ENCODE measurements at regions not wholly inside any gene's neighbourhood (a gene's known extent, or its start where the extent isn't known, plus 50 kb on each side); places are given as distances from the start of the nearest gene placed in this dataset.

- no peak overlapping the region for H3K4me3 Mint-ChIP-seq
- H3K9me3 Mint-ChIP-seq = peaks cover 53% of the 10 kb centered on the region
- no peaks in the 10 kb centered on the region; the same call in 1 of the 2 replicates for H3K27me3 Mint-ChIP-seq (ENCODE audit: insufficient read depth)
- DNase-seq = no peak
- no peak overlapping the region for H3K27ac Mint-ChIP-seq
- TF ChIP-seq, protein P1, sequence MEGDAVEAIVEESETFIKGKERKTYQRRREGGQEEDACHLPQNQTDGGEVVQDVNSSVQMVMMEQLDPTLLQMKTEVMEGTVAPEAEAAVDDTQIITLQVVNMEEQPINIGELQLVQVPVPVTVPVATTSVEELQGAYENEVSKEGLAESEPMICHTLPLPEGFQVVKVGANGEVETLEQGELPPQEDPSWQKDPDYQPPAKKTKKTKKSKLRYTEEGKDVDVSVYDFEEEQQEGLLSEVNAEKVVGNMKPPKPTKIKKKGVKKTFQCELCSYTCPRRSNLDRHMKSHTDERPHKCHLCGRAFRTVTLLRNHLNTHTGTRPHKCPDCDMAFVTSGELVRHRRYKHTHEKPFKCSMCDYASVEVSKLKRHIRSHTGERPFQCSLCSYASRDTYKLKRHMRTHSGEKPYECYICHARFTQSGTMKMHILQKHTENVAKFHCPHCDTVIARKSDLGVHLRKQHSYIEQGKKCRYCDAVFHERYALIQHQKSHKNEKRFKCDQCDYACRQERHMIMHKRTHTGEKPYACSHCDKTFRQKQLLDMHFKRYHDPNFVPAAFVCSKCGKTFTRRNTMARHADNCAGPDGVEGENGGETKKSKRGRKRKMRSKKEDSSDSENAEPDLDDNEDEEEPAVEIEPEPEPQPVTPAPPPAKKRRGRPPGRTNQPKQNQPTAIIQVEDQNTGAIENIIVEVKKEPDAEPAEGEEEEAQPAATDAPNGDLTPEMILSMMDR (IDR thresholded peaks at IDR 0.05) = no peak
- H3K4me1 Mint-ChIP-seq (ENCODE audit: low read depth) = no peaks in the 10 kb centered on the region
- peaks cover 4% of the 10 kb centered on the region; the same call in 1 of the 2 replicates for H3K36me3 Mint-ChIP-seq (ENCODE audit: low read depth)
Observed at GRCh38 chr21:18617291-18617690, 213.7 kb upstream of the TMPRSS15 start.

GRCh38 chr21:18620436-18620835, 216.9 kb upstream of the TMPRSS15 start:
- TF ChIP-seq, protein P1 (IDR thresholded peaks at IDR 0.05) = no peak
- no peaks in the 10 kb centered on the region for H3K27me3 Mint-ChIP-seq (ENCODE audit: insufficient read depth)
- no peaks in the 10 kb centered on the region for H3K4me1 Mint-ChIP-seq (ENCODE audit: low read depth)
- H3K27ac Mint-ChIP-seq = no peak overlapping the region
- no peak overlapping the region for H3K4me3 Mint-ChIP-seq
- H3K36me3 Mint-ChIP-seq (ENCODE audit: low read depth) = no peaks in the 10 kb centered on the region
- H3K9me3 Mint-ChIP-seq = peaks cover 51% of the 10 kb centered on the region
- DNase-seq = no peak

DNA sequence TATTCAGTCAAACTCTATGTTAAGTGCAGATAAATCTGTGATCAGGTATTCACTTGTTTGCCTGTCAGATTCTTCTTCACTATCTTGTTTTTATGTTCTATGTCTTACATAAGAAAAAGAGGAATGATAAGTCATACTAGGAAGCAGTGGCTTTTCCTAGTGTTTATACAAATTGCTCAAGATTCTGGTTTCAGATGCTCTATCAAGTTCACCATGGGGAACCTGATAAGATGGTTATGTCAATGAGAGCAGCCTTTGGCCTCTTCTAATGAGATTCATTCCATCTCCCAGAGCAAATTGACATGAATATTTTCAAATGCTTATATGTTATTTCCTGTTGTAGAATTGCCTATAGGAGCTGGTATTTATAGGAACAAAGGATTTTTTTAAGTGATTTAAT, 218.8 kb upstream of the TMPRSS15 start:
- H3K36me3 Mint-ChIP-seq (ENCODE audit: low read depth) = no peaks in the 10 kb centered on the region
- DNase-seq = no peak
- H3K4me1 Mint-ChIP-seq (ENCODE audit: low read depth) = no peaks in the 10 kb centered on the region
- H3K27me3 Mint-ChIP-seq (ENCODE audit: insufficient read depth) = no peaks in the 10 kb centered on the region
- no peak overlapping the region for H3K27ac Mint-ChIP-seq
- peaks cover 57% of the 10 kb centered on the region for H3K9me3 Mint-ChIP-seq
- H3K4me3 Mint-ChIP-seq = no peak overlapping the region
- TF ChIP-seq, protein P1 (IDR thresholded peaks at IDR 0.05) = no peak

- TF ChIP-seq, protein P1 (IDR thresholded peaks at IDR 0.05) = no peak
- Mint-ChIP-seq H3K27ac (no peak overlapping the region), H3K9me3 (peaks cover 66% of the 10 kb centered on the region), H3K4me1 (ENCODE audit: low read depth) (no peaks in the 10 kb centered on the region), H3K4me3 (no peak overlapping the region), H3K27me3 (ENCODE audit: insufficient read depth) (no peaks in the 10 kb centered on the region; the same call in 1 of the 2 replicates), H3K36me3 (ENCODE audit: low read depth) (no peaks in the 10 kb centered on the region)
- no peak for DNase-seq
Observed at GRCh38 chr21:18630446-18630845, 226.9 kb upstream of the TMPRSS15 start.

GRCh38 chr21:18636897-18637296, 233.3 kb upstream of the TMPRSS15 start:
- TF ChIP-seq, protein P1 (IDR thresholded peaks at IDR 0.05) = no peak
- no peak for DNase-seq
- Mint-ChIP-seq H3K4me3 (no peak overlapping the region), H3K27ac (no peak overlapping the region), H3K4me1 (ENCODE audit: low read depth) (no peaks in the 10 kb centered on the region), H3K9me3 (peaks cover 47% of the 10 kb centered on the region), H3K36me3 (ENCODE audit: low read depth) (no peaks in the 10 kb centered on the region), H3K27me3 (ENCODE audit: insufficient read depth) (no peaks in the 10 kb centered on the region)

GRCh38 chr21:18646116-18646515, 242.5 kb upstream of the TMPRSS15 start:
- DNase-seq = no peak
- H3K27ac Mint-ChIP-seq = no peak overlapping the region
- no peaks in the 10 kb centered on the region for H3K4me1 Mint-ChIP-seq (ENCODE audit: low read depth)
- peaks cover 52% of the 10 kb centered on the region for H3K9me3 Mint-ChIP-seq
- no peak overlapping the region for H3K4me3 Mint-ChIP-seq
- no peaks in the 10 kb centered on the region for H3K36me3 Mint-ChIP-seq (ENCODE audit: low read depth)
- peaks cover 1% of the 10 kb centered on the region; the same call in 1 of the 2 replicates for H3K27me3 Mint-ChIP-seq (ENCODE audit: insufficient read depth)
- TF ChIP-seq, protein P1 (IDR thresholded peaks at IDR 0.05) = no peak

Data from HFFc6 (cell line).